Neutrophil (primary cell): ENCODE measurements at regions not wholly inside any gene's neighbourhood (a gene's known extent, or its start where the extent isn't known, plus 50 kb on each side); places are given as distances from the start of the nearest gene placed in this dataset.

ENCODE experiments used
- H3K27ac ChIP-seq: fragments of 200-600 bp; sonication (generic); 2 replicates; pipeline ENCODE4 v1.5.1; 2016; ENCODE audit warnings: mild to moderate bottlenecking, moderate library complexity
- H3K27me3 ChIP-seq: fragments of 200-600 bp; sonication (generic); 2 replicates; pipeline ENCODE4 v1.6.0; 2016; ENCODE audit warnings: mild to moderate bottlenecking
- H3K36me3 ChIP-seq: fragments of 200-600 bp; sonication (generic); 2 replicates; pipeline ENCODE4 v1.5.1; 2017
- H3K4me1 ChIP-seq, 2 experiments: fragments of 200-600 bp in 1 of 2; sonication (generic) in 1 of 2; 1 replicate in 1 of 2; 2 replicates in 1 of 2; pipeline versions ENCODE4 v1.5.1 to v1.6.1; 2013 to 2016; ENCODE audit warnings: low read depth in 1 of 2, low read length in 1 of 2, mild to moderate bottlenecking in 1 of 2, moderate library complexity in 1 of 2; ENCODE audit not compliant: control insufficient read depth in 1 of 2, insufficient read depth in 1 of 2
- H3K4me3 ChIP-seq, 2 experiments: fragments of 200-600 bp in 1 of 2; sonication (generic) in 1 of 2; 1 replicate in 1 of 2; 2 replicates in 1 of 2; pipeline ENCODE4 v1.5.1; 2013 to 2016; ENCODE audit warnings: low read depth in 1 of 2, low read length in 1 of 2, mild to moderate bottlenecking in 1 of 2, moderate library complexity in 1 of 2
- H3K9me3 ChIP-seq: fragments of 200-600 bp; sonication (generic); 2 replicates; pipeline ENCODE4 v1.5.1; 2016
- CTCF ChIP-seq: fragments of 200-600 bp; sonication (generic); IDR thresholded peaks from 2 replicates; pipeline ENCODE4 v1.5.1; 2016; ENCODE audit warnings: antibody characterized with exemption

GRCh38 chrX:39477762-39478120 is 620.0 kb downstream of the BCOR start:
- Histone ChIP-seq H3K4me1 (no peaks in the 10 kb centered on the region), H3K36me3 (no peaks in the 10 kb centered on the region), H3K27ac (no peak overlapping the region), H3K27me3 (no peaks in the 10 kb centered on the region), H3K9me3 (no peaks in the 10 kb centered on the region), H3K4me3 (no peak overlapping the region)
- no peak for TF ChIP-seq CTCF

GRCh38 chrX:39479856-39480255 is 617.9 kb downstream of the BCOR start:
- H3K4me1 ChIP-seq, result peaks cover 8 to 10% of the 10 kb centered on the region in 2 experiments
- H3K4me3 ChIP-seq, result no peak overlapping the region
- no peak for TF ChIP-seq CTCF
- no peaks in the 10 kb centered on the region for H3K27me3 ChIP-seq
- no peak overlapping the region for H3K27ac ChIP-seq
- H3K9me3 ChIP-seq, result no peaks in the 10 kb centered on the region
- no peaks in the 10 kb centered on the region for H3K36me3 ChIP-seq

DNA sequence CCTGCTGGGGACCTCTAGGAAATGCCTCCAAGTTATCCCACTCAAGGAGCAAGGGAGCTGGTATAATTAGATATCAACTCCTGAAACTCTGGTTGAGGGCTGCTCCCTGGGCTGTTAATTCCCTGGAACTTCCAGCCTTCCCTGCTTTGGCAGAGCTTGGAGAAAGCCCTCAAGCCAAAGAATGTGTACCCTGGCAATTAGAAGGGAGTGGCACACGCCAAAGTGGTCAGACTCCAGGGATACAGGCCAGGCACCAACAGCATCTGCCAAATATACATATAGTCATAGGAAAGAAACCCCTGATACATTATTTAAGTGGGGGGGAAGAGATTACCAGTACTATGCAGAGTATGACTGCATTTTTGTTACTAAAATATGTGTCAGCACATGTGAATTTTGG is 616.8 kb downstream of the BCOR start:
- H3K36me3 ChIP-seq, result no peaks in the 10 kb centered on the region
- no peaks in the 10 kb centered on the region for H3K9me3 ChIP-seq
- no peaks in the 10 kb centered on the region for H3K27me3 ChIP-seq
- no peak overlapping the region for H3K27ac ChIP-seq
- H3K4me3 ChIP-seq, result no peak overlapping the region
- H3K4me1 ChIP-seq, result peaks cover 10% of the 10 kb centered on the region in 2 experiments
- no peak for TF ChIP-seq CTCF

DNA sequence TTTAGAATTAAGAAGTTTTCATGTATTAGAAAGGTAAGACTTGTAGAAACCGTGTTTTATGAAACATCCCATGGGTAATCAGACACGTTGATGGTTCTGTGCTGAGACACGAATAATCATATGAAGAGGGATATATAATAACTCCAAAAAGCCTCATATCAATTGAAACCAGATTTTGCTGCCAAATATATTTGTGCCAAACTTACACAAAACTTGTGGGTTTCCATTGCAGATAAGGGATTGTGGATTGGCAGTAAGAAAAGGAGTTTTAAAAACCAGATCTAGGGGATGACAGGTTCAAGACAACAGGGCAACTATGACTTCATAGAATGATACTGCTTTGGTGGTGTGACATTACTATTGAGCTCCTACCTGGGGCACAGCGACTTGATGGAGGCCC is 616.1 kb downstream of the BCOR start:
- Histone ChIP-seq H3K4me3 (no peak overlapping the region), H3K9me3 (no peaks in the 10 kb centered on the region), H3K4me1 (peaks cover 10% of the 10 kb centered on the region in 2 experiments), H3K36me3 (no peaks in the 10 kb centered on the region), H3K27ac (no peak overlapping the region), H3K27me3 (no peaks in the 10 kb centered on the region)
- TF ChIP-seq CTCF, result no peak

DNA sequence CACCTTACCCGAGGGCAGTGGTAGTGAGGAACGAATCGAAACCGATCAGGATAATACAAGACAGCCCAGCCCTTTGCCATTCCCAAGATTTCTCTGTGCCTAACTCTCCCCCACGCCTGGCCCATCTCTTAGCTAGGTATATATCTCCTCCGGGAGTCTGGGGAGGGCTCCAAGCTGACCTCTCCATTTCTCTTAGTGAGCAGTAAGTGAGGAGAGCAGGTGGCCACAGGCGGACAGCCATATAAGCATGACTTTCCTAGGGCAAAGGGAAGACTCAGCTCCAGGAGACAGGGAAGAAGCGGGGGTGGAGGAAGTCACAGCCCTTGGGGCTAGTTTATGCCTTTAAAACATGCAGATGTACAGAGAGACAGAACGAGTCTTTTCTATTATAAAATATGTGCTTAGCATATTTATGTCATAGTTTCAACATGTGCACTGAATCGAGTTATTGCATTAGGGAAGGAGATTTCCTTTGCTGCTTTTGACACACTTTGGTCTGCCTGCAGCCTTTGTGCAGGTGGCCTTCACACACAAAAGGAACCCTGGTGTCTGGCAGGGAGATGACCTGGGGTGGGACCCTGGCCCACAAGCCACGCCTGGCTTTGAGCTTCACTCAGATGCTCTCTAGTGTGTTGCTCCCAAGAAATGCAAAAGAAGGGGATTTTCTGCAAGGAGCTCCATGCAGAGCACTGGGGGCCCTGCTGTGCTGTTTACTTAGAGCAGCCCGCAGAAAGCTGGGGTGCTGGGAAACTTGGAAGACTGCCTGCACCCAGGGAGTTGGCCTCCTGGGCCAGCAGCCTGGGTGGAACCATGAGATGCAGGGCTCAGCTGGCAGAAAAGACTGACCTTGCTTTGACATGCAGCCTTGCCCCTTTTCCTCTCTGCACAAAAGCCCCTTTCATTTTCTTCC is 613.3 kb downstream of the BCOR start:
- peaks cover 10% of the 10 kb centered on the region in 2 experiments for H3K4me1 ChIP-seq
- H3K27me3 ChIP-seq, result no peaks in the 10 kb centered on the region
- no peak overlapping the region for H3K27ac ChIP-seq
- no peak for TF ChIP-seq CTCF
- H3K4me3 ChIP-seq, result no peak overlapping the region
- H3K9me3 ChIP-seq, result no peaks in the 10 kb centered on the region
- no peaks in the 10 kb centered on the region for H3K36me3 ChIP-seq
